Naive thymus-derived CD4-positive, alpha-beta T cell (primary cell): ENCODE measurements at regions not wholly inside any gene's neighbourhood (a gene's known extent, or its start where the extent isn't known, plus 50 kb on each side); places are given as distances from the start of the nearest gene placed in this dataset.

Source experiments
- ATAC-seq: fragments of 150-1000 bp; cut with Tn5 transposase; 2 replicates; pipeline ENCODE4 v1.10.0; 2021; ENCODE audit warnings: mild to moderate bottlenecking, moderate library complexity
- CTCF ChIA-PET: fragments of 350-600 bp; sonication (Branson Sonifier 250); formaldehyde crosslinking; loops from one replicate; lab custom pipeline; 2021; ENCODE audit warnings: antibody characterized with exemption; lab: Charles Lee
- POLR2A ChIA-PET: fragments of 350-600 bp; sonication (Branson Sonifier 250); formaldehyde crosslinking; loops from one replicate; lab custom pipeline; 2021; ENCODE audit warnings: antibody characterized with exemption, inconsistent platforms; lab: Charles Lee
- DNase-seq, 9 donors: peaks; one replicate each; pipeline versions ENCODE4 v3.0.0 to v3.0.0-alpha.2; 2020 to 2022; ENCODE audit warnings: mixed read lengths in 1 of 9
- H3K27ac ChIP-seq: one replicate; pipeline ENCODE4 v1.7.0; 2013; ENCODE audit warnings: mild to moderate bottlenecking, low read depth, low read length, moderate library complexity
- H3K27me3 ChIP-seq, 2 donors: one replicate each; pipeline ENCODE4 v1.7.0; 2013; ENCODE audit warnings: low read length in 2 of 2, mild to moderate bottlenecking in 2 of 2, moderate library complexity in 2 of 2; ENCODE audit not compliant: control insufficient read depth in 2 of 2, insufficient read depth in 2 of 2
- H3K36me3 ChIP-seq, 3 experiments: 1 replicate in 2 of 3; 2 replicates in 1 of 3; pipeline ENCODE4 v1.7.0; 2013; ENCODE audit warnings: low read length in 3 of 3, mild to moderate bottlenecking in 3 of 3, moderate library complexity in 1 of 3; ENCODE audit not compliant: insufficient read depth in 3 of 3, control insufficient read depth in 2 of 3
- H3K4me1 ChIP-seq, 2 donors: one replicate each; pipeline ENCODE4 v1.7.0; 2013; ENCODE audit warnings: low read length in 2 of 2, mild to moderate bottlenecking in 2 of 2, moderate library complexity in 1 of 2; ENCODE audit not compliant: control insufficient read depth in 2 of 2, insufficient read depth in 2 of 2
- H3K4me3 ChIP-seq: 2 replicates; pipeline ENCODE4 v1.7.0; 2013; ENCODE audit warnings: mild to moderate bottlenecking, low read length
- H3K9me3 ChIP-seq, 3 experiments: 1 replicate in 2 of 3; 2 replicates in 1 of 3; pipeline ENCODE4 v1.7.0; 2013; ENCODE audit warnings: low read length in 3 of 3; ENCODE audit not compliant: control insufficient read depth in 2 of 3
- H3K27ac Mint-ChIP-seq, 9 donors: one replicate each; pipeline ENCODE4 v1.8.0; 2020 to 2022; ENCODE audit warnings: mixed read lengths in 9 of 9, mild to moderate bottlenecking in 8 of 9, moderate library complexity in 5 of 9, inconsistent platforms in 2 of 9
- H3K27me3 Mint-ChIP-seq, 5 donors: one replicate each; pipeline ENCODE4 v1.8.0; 2021 to 2022; ENCODE audit warnings: mixed read lengths in 5 of 5, mild to moderate bottlenecking in 1 of 5
- H3K36me3 Mint-ChIP-seq, 5 donors: one replicate each; pipeline ENCODE4 v1.8.0; 2020 to 2022; ENCODE audit warnings: mixed read lengths in 5 of 5, mild to moderate bottlenecking in 3 of 5, inconsistent platforms in 1 of 5
- H3K4me1 Mint-ChIP-seq, 7 donors: one replicate each; pipeline ENCODE4 v1.8.0; 2020 to 2022; ENCODE audit warnings: mixed read lengths in 7 of 7, mild to moderate bottlenecking in 3 of 7, inconsistent platforms in 1 of 7
- H3K4me3 Mint-ChIP-seq, 10 donors: one replicate each; pipeline ENCODE4 v1.8.0; 2020 to 2022; ENCODE audit warnings: mild to moderate bottlenecking in 10 of 10, mixed read lengths in 10 of 10, moderate library complexity in 6 of 10, inconsistent platforms in 2 of 10
- H3K9me3 Mint-ChIP-seq, 11 donors: one replicate each; pipeline ENCODE4 v1.8.0; 2020 to 2022; ENCODE audit warnings: mixed read lengths in 11 of 11, mild to moderate bottlenecking in 4 of 11, inconsistent platforms in 1 of 11, moderate library complexity in 1 of 11
- intact Hi-C, 2 donors: fragments of 100-400 bp; cut with micrococcal nuclease; formaldehyde crosslinking; loops; one replicate each; pipeline ENCODE4 v1.15.1; 2023

DNA sequence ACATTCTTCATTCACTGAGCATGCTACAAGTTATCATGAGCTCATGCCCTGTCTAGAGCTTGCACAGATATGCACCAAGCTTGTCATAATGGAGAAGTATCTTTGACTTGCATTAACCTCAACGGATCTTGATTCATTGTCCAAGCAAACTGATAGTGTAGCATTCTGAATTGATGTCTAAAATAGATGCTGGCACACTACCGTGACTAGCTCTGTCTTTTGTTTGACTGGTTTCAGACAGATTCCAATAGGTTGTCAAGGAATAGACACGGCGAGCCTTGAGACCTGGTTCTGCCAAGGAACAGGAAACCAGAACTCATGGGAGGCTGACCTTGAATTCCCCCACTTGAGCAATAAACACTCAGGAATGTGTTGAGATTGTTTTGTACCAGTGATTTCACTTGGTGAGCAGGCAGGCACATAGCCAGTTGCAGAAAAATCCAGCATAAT lies 1153.1 kb upstream of the GJE1 start:
- Mint-ChIP-seq H3K27me3 (peaks cover 0 to 5% (median 0%) of the 10 kb centered on the region in 5 donors), H3K36me3 (no peaks in the 10 kb centered on the region), H3K27ac (no peak overlapping the region), H3K4me1 (no peaks in the 10 kb centered on the region), H3K9me3 (peaks cover 0 to 2% (median 0%) of the 10 kb centered on the region in 11 donors), H3K4me3 (no peak overlapping the region)
- ATAC-seq (no peak), DNase-seq (no peak)
- ChIA-PET CTCF (no interaction called here), POLR2A (no interaction called here)
- intact Hi-C loops = no loop called here
- Histone ChIP-seq H3K4me1 (no peaks in the 10 kb centered on the region), H3K27me3 (no peaks in the 10 kb centered on the region), H3K27ac (no peak overlapping the region), H3K4me3 (no peak overlapping the region), H3K36me3 (no peaks in the 10 kb centered on the region), H3K9me3 (no peaks in the 10 kb centered on the region)

GRCh38 chr6:140977403-140977802 lies 1155.3 kb upstream of the GJE1 start:
- ChIA-PET POLR2A (no interaction called here), CTCF (no interaction called here)
- Histone ChIP-seq H3K36me3 (no peaks in the 10 kb centered on the region), H3K27me3 (no peaks in the 10 kb centered on the region), H3K9me3 (no peaks in the 10 kb centered on the region), H3K4me3 (no peak overlapping the region), H3K27ac (no peak overlapping the region), H3K4me1 (no peaks in the 10 kb centered on the region)
- ATAC-seq = no peak
- H3K27me3 Mint-ChIP-seq = peaks cover 0 to 10% (median 0%) of the 10 kb centered on the region in 5 donors
- H3K9me3 Mint-ChIP-seq = peaks cover 0 to 11% (median 0%) of the 10 kb centered on the region in 11 donors
- H3K27ac Mint-ChIP-seq = no peak overlapping the region
- no peak for DNase-seq
- no peaks in the 10 kb centered on the region for H3K4me1 Mint-ChIP-seq
- no peaks in the 10 kb centered on the region for H3K36me3 Mint-ChIP-seq
- intact Hi-C loops = no loop called here
- no peak overlapping the region for H3K4me3 Mint-ChIP-seq

DNA sequence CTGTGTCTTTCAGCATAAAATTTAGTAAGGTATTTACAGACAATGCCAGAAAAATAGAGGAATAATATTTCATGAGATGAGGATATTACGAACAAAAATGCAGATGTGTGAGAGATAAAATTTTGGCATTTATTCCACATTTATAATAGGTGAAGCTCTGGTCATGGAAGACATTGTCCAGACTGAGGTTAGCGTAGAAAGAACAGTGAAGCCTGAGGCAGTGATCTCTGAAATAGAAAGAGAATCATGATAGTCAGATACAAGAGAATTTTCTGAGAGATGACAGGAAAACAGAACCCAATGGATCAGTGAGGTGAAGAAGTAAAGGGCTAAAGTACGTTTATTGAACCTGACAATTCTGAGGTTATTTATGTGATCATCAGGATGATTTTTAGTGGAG lies 1155.9 kb upstream of the GJE1 start:
- DNase-seq = no peak
- Histone ChIP-seq H3K36me3 (no peaks in the 10 kb centered on the region), H3K4me1 (no peaks in the 10 kb centered on the region), H3K4me3 (no peak overlapping the region), H3K9me3 (no peaks in the 10 kb centered on the region), H3K27ac (no peak overlapping the region), H3K27me3 (no peaks in the 10 kb centered on the region)
- intact Hi-C loops = no loop called here
- Mint-ChIP-seq H3K27me3 (peaks cover 0 to 10% (median 0%) of the 10 kb centered on the region in 5 donors), H3K9me3 (peaks cover 0 to 14% (median 0%) of the 10 kb centered on the region in 11 donors), H3K36me3 (no peaks in the 10 kb centered on the region), H3K27ac (no peak overlapping the region), H3K4me3 (no peak overlapping the region), H3K4me1 (no peaks in the 10 kb centered on the region)
- ChIA-PET POLR2A (no interaction called here), CTCF (no interaction called here)
- ATAC-seq = no peak

DNA sequence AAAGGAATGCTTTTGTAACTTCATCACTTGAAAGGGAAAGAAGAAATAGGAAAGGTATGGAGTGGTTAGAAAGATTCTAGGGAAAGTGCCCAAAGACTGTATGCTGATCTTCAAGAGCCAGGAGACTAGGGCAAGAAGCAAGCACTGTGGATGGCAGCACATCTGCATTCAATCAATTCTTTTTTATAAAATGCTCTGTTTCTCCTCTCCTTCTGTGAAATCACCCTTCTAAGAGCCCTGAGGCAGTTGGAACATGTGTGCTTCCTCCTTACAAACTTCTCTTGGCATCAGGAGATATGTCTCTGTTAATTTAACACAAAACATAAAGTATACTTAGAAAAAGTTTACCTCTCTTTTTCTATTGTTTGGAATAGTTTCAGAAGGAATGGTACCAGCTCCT lies 1162.2 kb upstream of the GJE1 start:
- no peak overlapping the region for H3K27ac Mint-ChIP-seq
- no peaks in the 10 kb centered on the region for H3K4me1 ChIP-seq
- no peaks in the 10 kb centered on the region for H3K4me1 Mint-ChIP-seq
- H3K9me3 ChIP-seq = no peaks in the 10 kb centered on the region
- H3K9me3 Mint-ChIP-seq = peaks cover 0 to 14% (median 2%) of the 10 kb centered on the region in 11 donors
- no peak overlapping the region for H3K4me3 Mint-ChIP-seq
- no peak overlapping the region for H3K27ac ChIP-seq
- ChIA-PET POLR2A (no interaction called here), CTCF (no interaction called here)
- peaks cover 0 to 6% (median 0%) of the 10 kb centered on the region in 5 donors for H3K27me3 Mint-ChIP-seq
- DNase-seq = no peak
- intact Hi-C loops = no loop called here
- no peaks in the 10 kb centered on the region for H3K36me3 Mint-ChIP-seq
- ATAC-seq = no peak
- H3K4me3 ChIP-seq = no peak overlapping the region
- no peaks in the 10 kb centered on the region for H3K27me3 ChIP-seq
- no peaks in the 10 kb centered on the region for H3K36me3 ChIP-seq

DNA sequence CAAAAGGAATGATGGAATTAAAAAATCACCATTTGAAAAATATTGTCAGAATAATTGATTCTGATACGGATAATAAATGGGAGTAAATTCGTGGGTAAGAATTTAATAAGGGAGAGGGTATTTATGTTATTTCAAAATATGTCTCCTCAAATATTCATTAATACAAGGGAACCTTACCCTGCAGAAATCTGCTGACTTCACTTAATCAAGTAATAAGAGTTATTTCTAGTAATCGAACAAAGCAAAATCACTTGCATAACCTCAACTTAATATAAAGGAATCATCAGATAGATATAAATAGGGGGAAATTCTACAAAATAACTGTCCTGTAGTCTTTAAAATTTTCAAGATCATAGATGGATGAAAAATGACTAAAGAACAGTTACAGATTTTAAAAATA lies 1164.7 kb upstream of the GJE1 start:
- Mint-ChIP-seq H3K27ac (no peak overlapping the region), H3K27me3 (peaks cover 0 to 3% (median 0%) of the 10 kb centered on the region in 5 donors), H3K9me3 (peaks cover 0 to 6% (median 1%) of the 10 kb centered on the region in 11 donors), H3K4me3 (no peak overlapping the region), H3K4me1 (no peaks in the 10 kb centered on the region), H3K36me3 (no peaks in the 10 kb centered on the region)
- H3K27ac ChIP-seq = no peak overlapping the region
- H3K4me1 ChIP-seq = no peaks in the 10 kb centered on the region
- H3K4me3 ChIP-seq = no peak overlapping the region
- no peaks in the 10 kb centered on the region for H3K36me3 ChIP-seq
- ChIA-PET CTCF (no interaction called here), POLR2A (no interaction called here)
- no peaks in the 10 kb centered on the region for H3K27me3 ChIP-seq
- no peaks in the 10 kb centered on the region for H3K9me3 ChIP-seq
- DNase-seq (no peak), ATAC-seq (no peak)
- intact Hi-C loops = no loop called here

GRCh38 chr6:140966676-140967075 lies 1166.0 kb upstream of the GJE1 start:
- no peaks in the 10 kb centered on the region for H3K27me3 ChIP-seq
- ATAC-seq (no peak), DNase-seq (no peak)
- H3K4me3 Mint-ChIP-seq = no peak overlapping the region
- H3K36me3 ChIP-seq = no peaks in the 10 kb centered on the region
- no peak overlapping the region for H3K27ac Mint-ChIP-seq
- H3K9me3 Mint-ChIP-seq = peaks cover 0 to 6% (median 0%) of the 10 kb centered on the region in 11 donors
- H3K4me3 ChIP-seq = no peak overlapping the region
- H3K9me3 ChIP-seq = no peaks in the 10 kb centered on the region
- H3K36me3 Mint-ChIP-seq = no peaks in the 10 kb centered on the region
- H3K4me1 ChIP-seq = no peaks in the 10 kb centered on the region
- ChIA-PET POLR2A (no interaction called here), CTCF (no interaction called here)
- intact Hi-C loops = no loop called here
- no peaks in the 10 kb centered on the region for H3K4me1 Mint-ChIP-seq
- H3K27me3 Mint-ChIP-seq = peaks cover 0 to 3% (median 0%) of the 10 kb centered on the region in 5 donors
- H3K27ac ChIP-seq = no peak overlapping the region

DNA sequence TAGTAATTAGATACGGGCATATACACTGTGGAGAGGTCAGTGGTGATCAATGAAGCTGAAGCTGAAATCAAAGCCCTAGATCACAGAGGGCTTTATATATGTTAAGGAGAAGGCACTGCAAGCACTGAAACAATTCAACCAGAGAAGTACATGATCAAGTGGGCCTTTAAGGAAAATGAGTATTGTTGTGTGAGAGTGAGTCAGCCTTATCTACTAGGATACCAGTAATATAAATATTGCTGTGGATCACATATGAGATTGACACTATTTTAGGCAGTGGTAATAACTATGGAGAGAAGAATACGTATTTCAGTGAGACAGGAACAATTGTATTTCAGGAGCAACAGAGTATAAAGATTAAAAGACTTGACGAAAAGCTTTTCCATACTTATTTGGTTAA lies 1172.2 kb upstream of the GJE1 start:
- Histone ChIP-seq H3K27me3 (no peaks in the 10 kb centered on the region), H3K36me3 (no peaks in the 10 kb centered on the region), H3K4me1 (no peaks in the 10 kb centered on the region), H3K9me3 (no peaks in the 10 kb centered on the region), H3K27ac (no peak overlapping the region), H3K4me3 (no peak overlapping the region)
- no peaks in the 10 kb centered on the region for H3K9me3 Mint-ChIP-seq
- POLR2A ChIA-PET = no interaction called here
- no peaks in the 10 kb centered on the region for H3K36me3 Mint-ChIP-seq
- intact Hi-C loops = no loop called here
- CTCF ChIA-PET = interaction anchor here (0.6 kb wide), 1 partner anchor 23 kb away, joined by 3 read pairs; no protein-coding TSS in a partner anchor
- no peak overlapping the region for H3K27ac Mint-ChIP-seq
- DNase-seq = no peak
- ATAC-seq = no peak
- H3K4me1 Mint-ChIP-seq = no peaks in the 10 kb centered on the region
- no peak overlapping the region for H3K4me3 Mint-ChIP-seq
- H3K27me3 Mint-ChIP-seq = peaks cover 0 to 3% (median 0%) of the 10 kb centered on the region in 5 donors
